GM19240 (cell line): ENCODE measurements at regions not wholly inside any gene's neighbourhood (a gene's known extent, or its start where the extent isn't known, plus 50 kb on each side); places are given as distances from the start of the nearest gene placed in this dataset.

ENCODE experiments used
- DNase-seq: peaks from one replicate; pipeline ENCODE4 v3.0.0; 2011; ENCODE audit warnings: low spot score; ENCODE audit not compliant: insufficient read length

GRCh38 chr12:76220980-76221379, 127.2 kb downstream of the BBS10 start:
- DNase-seq: no peak

GRCh38 chr12:76219806-76220205, 128.4 kb downstream of the BBS10 start:
- DNase-seq: no peak

DNA sequence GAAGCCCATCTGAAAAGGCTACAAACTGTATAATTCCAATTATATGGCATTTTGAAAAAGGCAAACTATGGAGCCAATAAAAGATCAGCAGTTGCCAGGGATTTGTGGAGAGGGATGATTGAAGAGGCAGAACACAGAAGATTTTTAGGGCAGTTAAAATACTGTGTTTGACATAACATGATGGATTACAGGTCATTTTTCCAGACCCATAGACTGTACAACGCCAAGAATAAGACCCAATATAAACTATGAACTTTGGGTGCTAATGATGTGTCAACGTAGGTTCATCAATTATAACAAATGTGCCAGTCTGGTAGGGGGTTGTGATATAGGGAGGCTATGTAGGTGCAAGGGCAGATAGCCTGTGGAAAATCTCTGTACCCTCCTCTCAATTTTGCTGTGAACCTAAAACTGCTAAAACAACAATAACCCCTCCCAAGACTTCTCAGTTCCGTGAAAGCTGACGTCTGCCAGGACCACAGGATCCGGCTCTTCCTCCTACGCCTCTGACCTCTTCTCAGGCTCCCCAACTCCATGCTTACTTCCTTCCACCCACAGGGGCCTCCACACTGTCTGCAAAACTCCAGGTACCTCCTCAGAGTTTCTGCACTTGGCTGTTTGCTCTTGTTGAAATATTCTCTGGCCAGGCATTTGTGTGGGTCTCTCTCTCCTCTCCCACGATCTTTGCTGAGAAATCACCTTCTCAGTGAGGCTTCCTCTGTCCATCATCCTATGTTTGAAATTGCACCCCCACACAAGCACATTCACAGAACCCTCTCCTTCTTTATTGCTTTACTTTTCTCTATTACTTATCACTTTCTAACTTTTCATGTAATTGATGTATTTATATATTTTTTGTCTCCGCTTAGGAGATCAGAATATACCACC, 131.4 kb downstream of the BBS10 start:
- no peak for DNase-seq

DNA sequence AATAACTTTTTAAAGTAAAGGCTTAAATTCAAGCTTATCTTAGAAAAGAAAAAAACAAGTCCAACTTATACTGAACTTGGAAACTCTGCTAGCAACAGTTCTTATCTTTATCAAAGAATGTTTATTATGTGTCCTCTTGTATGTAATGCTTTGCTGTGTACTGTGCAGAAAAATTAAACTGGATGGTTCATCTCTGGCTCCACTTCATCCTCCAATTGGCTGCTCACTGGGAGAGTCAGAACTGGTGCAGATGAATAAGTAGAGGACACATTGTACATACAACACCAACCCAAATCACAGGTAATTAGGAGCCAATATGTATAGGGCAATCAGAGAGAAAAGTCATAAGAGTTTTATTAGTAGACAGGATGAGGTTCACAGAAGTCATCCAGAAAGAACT, 123.6 kb upstream of the NAP1L1 start:
- DNase-seq: no peak

DNA sequence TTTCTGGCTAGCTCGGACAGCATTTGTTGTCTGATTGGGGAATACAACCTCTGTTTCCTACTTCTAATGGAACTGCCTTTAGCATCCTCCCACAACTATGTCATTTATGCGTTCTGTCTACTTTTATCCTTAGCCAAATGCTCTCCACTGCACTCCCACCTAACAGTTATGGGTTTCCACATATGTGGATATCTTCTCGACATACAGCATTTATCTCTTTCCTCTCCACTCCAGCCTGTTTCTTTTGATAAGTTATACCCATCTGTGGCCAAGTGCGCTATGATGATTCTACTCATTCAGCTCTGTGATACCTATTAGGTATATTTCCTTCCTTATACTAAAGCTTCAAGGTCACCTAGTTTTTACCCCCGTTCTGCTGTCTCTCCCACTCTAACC, 122.2 kb upstream of the NAP1L1 start:
- DNase-seq: no peak

DNA sequence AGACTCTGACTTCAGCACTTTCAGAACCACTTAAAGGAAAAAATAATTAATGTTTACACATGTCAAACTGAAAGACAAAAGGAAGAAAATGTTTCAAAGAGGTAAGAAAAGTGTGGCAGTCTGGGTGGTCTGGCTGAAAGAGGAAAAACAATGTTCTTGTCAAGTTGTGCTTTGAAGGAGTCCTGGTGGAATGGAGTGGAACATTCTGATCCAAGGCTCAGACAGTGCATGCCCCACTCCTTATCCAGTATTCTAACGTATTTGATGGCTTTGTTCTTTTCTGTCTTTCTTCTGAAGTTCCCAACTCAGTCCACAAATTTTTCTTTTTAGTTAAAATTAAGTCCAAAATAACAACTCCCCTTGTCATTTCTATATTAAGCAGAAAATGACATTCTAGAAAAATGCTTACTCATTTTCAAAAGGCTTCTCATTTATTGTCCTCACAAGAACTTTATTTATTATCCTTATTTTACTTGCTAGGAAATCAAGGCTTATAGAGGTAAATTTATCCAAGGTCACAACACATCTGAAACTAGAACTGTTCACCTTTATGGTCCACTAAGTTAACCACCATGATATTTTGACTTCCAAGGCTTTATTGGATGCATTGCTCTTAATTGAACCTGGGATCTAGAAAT, 121.7 kb upstream of the NAP1L1 start:
- no peak for DNase-seq

DNA sequence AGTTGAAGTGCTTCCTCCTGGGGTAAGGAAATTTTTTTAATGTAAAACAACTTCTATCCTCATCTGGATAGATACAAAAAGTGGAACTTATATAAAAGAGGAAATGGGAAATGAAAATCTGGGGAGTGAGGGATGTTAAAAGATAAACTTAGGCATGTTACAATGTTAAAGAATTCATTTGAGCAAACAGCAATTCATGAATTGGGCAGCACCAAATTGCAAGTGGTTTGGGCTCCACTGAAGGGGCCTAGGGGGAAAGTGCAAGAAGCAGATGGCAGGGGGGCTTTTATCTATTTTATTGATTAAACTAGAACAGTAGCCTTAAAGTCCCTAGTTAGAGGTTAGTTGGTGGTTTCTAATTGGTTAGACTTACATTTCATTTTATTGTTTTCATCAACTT, 118.1 kb upstream of the NAP1L1 start:
- DNase-seq: no peak

DNA sequence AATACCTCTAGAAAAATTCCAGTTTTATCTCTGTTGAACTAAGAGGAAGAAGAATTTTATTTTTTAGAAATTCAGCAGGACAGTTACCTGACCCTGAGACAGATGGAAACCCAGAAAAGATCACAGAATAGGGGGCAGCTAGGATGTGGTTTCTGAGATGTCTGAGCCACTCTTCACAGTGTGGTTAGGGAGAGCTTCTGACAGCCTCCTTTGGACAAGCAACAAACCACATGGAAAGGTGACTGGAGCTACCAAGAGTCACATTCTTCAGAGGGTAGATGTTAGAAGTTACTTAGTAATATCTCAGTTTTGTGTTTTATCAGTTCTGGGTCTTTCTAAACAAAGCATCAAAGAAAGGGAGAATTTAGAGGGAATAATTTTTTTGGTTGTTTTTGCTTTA, 117.3 kb upstream of the NAP1L1 start:
- no peak for DNase-seq

GRCh38 chr12:76201316-76201715, 116.8 kb upstream of the NAP1L1 start:
- no peak for DNase-seq

- DNase-seq: no peak
Measured at GRCh38 chr12:76199808-76200207, 115.3 kb upstream of the NAP1L1 start.

- no peak for DNase-seq
Measured at GRCh38 chr12:76198839-76199238, 114.4 kb upstream of the NAP1L1 start.

DNA sequence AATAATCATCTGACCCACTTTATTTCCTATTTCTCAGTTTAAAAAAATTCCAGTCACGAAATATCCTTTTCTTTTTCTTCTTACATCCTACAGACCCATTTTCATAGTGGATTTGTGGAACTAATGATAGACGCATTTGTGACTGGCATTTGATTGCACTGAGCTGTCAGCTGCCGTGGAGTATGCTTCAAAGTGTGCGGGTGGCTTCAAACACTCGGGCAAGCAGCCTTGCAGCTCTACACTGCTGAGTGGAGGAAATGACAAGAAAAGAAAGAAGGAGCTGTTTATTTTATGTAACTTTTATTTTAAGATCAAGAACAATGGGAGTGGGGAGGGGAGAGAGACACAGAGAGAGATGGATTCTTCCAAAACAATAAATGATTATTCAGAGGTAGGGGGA, 112.8 kb upstream of the NAP1L1 start:
- no peak for DNase-seq

DNA sequence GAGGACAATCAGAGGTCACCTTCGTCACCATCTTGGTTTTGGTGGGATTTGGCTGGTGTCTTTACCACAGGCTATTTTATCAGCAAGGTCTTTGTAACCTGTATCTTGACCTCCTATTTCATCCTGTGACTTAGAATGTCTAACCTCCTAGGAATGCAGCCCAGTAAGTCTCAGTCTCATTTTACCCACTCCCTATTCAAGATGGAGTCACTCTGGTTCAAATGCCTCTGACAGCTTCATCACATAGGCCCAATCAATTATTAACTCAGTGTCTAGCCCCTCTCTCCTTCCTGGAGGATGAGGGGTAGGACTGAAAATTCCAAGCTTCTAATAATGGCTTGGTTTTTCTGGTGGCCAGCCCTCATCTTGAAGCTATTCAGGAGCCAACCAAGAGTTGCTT, 111.4 kb upstream of the NAP1L1 start:
- no peak for DNase-seq

- no peak for DNase-seq
Measured at GRCh38 chr12:76194724-76195123, 110.2 kb upstream of the NAP1L1 start.

DNA sequence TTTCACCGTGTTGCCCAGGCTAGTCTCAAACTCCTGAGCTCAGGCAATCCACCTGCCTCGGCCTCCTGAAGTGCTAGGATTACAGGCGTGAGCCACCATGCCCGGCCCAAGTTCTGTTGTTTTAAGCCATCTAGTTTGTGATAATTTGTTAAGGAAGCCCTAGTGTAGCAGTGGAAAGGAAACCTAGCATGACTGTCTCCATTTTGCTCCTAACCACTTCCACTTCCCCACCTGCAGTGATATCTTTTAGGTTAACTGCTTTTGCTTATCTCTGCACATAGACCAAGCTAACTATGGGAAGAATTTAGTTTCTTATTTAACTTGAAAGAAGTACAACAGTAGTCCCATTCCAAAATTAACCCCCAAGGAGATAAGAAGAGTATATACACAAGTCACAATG, 109.5 kb upstream of the NAP1L1 start:
- no peak for DNase-seq

DNA sequence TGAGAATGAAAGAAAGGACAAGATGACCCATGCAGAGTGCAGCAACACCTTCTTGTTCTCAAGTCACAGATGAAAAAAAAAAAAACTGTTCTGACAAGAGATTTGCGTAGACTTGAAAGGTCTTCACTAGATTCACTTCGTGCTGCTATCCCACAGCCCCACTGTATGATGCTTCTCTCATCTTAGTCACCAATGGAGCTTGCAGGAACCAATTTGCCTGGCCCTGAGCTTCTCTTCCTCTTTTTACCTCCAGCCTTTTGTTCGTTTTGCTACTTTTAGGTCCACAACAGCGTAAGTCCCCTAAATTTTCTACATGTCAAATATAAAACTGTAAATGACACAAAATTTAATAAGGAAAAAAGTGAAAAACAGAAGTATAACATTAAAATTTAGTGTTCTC, 107.9 kb upstream of the NAP1L1 start:
- DNase-seq: no peak

GRCh38 chr12:76190299-76190698, 105.8 kb upstream of the NAP1L1 start:
- DNase-seq: no peak

DNA sequence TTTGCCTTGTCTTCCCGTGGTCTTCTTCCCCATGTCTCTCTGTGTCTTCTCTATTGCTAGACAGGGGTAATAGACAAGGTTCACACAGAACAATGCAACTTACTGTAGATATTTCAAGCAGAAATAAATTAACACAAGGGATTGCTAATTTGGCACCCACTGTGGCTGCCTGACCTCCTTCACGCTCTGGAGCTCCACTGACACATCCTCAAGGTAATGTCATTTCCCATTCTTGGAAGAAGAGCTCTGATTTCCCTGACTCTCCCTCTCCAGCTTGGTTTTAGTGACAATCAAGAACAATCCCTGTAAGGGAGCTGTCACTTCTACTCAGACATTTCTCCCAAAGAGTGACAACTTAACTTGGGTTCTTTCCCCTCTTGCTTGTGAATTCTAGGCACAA, 105.4 kb upstream of the NAP1L1 start:
- no peak for DNase-seq

GRCh38 chr12:76187177-76187576, 102.7 kb upstream of the NAP1L1 start:
- no peak for DNase-seq

DNA sequence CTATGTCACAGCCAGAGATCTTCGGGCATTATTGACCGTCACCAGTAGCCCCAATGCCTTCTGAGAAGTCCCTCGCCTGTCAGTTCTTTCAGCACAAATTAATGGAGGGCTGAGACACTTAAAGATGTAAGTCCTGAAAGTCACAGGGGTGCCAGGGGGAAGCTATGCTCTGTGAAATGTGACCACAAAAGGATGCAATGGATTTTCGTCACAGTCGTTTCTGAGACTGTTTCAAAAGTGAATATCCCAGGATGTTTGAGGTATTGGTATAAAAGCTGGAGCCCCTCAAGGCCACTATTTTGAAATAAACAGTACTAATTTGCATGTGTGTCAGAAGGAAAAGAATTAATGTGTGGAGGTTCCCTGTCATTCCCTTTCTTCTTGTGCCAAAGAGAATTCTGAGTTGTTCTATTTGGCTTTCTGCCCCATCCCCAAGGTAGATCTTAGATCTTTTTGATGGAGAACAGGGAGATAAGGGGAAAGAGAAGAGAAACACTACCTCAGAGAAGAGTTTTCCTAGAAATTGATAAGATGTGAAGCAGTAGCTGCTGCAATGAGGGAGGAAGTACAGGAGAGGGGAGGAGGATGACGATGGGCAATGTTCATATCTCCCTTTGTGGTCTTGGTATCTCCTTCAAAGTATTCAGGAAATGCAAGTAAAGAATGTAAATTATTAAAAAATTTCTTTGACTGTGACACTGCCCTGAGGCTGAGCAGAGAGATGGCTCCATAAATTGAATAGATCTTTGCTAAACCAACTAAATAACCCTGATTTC, 101.8 kb upstream of the NAP1L1 start:
- no peak for DNase-seq

DNA sequence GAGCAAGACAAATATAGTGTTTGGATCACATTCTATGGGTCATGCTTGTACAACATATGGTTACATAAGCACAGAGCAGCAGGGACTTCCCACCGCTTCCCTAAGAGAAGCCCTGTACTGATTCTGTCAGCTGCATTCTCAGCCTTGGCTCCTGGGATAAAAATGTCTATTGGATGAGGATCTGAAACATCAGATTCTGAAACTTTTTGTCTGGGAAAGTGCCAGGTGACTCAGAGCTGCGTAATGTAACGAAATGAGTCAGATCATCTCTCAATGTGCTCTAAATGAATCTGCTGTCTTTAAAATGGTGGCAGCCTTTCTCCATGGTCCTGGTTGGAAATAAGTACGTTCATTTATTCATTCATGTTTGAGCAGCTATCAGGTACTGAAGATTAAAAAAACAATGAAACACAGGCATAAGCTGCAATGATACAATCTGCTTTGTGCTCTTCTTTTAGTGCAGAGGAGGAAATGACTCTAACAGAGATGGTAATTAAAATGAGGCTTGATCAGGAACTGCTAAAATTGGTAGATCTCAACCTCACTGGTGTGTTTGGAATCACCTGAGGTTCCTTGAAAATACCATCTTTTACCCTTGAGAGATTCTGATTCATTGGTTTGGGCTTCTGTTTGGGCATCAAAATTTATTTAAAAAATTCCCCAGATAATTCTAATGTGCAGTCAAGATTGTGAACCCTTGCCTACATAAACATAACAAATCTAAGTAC, 99.1 kb upstream of the NAP1L1 start:
- DNase-seq: no peak
